ENCODE measurements at regions not wholly inside any gene's neighbourhood (a gene's known extent, or its start where the extent isn't known, plus 50 kb on each side); places are given as distances from the start of the nearest gene placed in this dataset.

- H3K4me3 ChIP-seq (ENCODE audit: low read length), result no peak overlapping the region
- TF ChIP-seq, protein P1, sequence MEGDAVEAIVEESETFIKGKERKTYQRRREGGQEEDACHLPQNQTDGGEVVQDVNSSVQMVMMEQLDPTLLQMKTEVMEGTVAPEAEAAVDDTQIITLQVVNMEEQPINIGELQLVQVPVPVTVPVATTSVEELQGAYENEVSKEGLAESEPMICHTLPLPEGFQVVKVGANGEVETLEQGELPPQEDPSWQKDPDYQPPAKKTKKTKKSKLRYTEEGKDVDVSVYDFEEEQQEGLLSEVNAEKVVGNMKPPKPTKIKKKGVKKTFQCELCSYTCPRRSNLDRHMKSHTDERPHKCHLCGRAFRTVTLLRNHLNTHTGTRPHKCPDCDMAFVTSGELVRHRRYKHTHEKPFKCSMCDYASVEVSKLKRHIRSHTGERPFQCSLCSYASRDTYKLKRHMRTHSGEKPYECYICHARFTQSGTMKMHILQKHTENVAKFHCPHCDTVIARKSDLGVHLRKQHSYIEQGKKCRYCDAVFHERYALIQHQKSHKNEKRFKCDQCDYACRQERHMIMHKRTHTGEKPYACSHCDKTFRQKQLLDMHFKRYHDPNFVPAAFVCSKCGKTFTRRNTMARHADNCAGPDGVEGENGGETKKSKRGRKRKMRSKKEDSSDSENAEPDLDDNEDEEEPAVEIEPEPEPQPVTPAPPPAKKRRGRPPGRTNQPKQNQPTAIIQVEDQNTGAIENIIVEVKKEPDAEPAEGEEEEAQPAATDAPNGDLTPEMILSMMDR (conservative IDR thresholded peaks at IDR 0.05; ENCODE audit: low read length), result no peak
- DNase-seq (ENCODE audit: low read depth), result no peak
Observed at GRCh38 chr17:5872831-5873230, 197.3 kb upstream of the WSCD1 start.

GRCh38 chr17:5873781-5874180, 196.4 kb upstream of the WSCD1 start:
- DNase-seq (ENCODE audit: low read depth), result no peak
- TF ChIP-seq, protein P1 (conservative IDR thresholded peaks at IDR 0.05; ENCODE audit: low read length), result no peak
- no peak overlapping the region for H3K4me3 ChIP-seq (ENCODE audit: low read length)

GRCh38 chr17:5874486-5874885, 195.7 kb upstream of the WSCD1 start:
- H3K4me3 ChIP-seq (ENCODE audit: low read length), result no peak overlapping the region
- TF ChIP-seq, protein P1 (conservative IDR thresholded peaks at IDR 0.05; ENCODE audit: low read length), result no peak

DNA sequence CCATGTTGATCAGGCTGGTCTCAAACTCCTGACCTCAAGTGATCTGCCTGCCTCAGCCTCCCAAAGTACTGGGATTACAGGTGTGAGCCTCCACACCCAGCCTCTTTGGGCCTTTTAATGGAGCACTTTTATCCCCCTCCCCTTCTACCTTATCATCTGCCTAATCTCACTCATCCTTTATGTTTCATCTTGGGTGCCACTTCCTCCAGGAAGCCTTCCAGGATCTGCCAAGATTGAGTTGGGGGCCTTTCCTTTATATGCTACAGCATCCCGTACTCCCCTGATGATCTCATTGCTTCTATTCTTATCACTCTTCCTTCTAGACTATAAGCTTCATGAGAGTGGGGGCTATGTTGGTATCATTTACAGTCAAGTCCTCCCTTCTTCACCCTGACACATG, 192.8 kb upstream of the WSCD1 start:
- TF ChIP-seq, protein P1 (conservative IDR thresholded peaks at IDR 0.05; ENCODE audit: low read length), result no peak
- DNase-seq (ENCODE audit: low read depth), result no peak
- no peak overlapping the region for H3K4me3 ChIP-seq (ENCODE audit: low read length)

More at GRCh38 chr17:5874486-5874885, 195.7 kb upstream of the WSCD1 start:
- no peak for DNase-seq (ENCODE audit: low read depth)

GRCh38 chr17:5877948-5878347, 192.2 kb upstream of the WSCD1 start:
- no peak overlapping the region for H3K4me3 ChIP-seq (ENCODE audit: low read length)
- DNase-seq (ENCODE audit: low read depth), result peak; percentile 25
- TF ChIP-seq, protein P1 (conservative IDR thresholded peaks at IDR 0.05; ENCODE audit: low read length), result no peak

GRCh38 chr17:5881849-5882248, 188.3 kb upstream of the WSCD1 start:
- H3K4me3 ChIP-seq (ENCODE audit: low read length), result no peak overlapping the region
- TF ChIP-seq, protein P1 (conservative IDR thresholded peaks at IDR 0.05; ENCODE audit: low read length), result no peak
- no peak for DNase-seq (ENCODE audit: low read depth)

GRCh38 chr17:5883775-5884665, 186.2 kb upstream of the WSCD1 start:
- DNase-seq (ENCODE audit: low read depth), result no peak
- TF ChIP-seq, protein P1 (conservative IDR thresholded peaks at IDR 0.05; ENCODE audit: low read length), result no peak
- H3K4me3 ChIP-seq (ENCODE audit: low read length), result no peak overlapping the region

Measured in AG10803 (cell line).